Activated T-helper 2 cell treated with anti-CD3 and anti-CD28 coated beads, Interferon-gamma antibody, Interleukin-2, Interleukin-4, amounts not matched to agents 10 μg/mL and 5 μg/mL and 100 μg/mL, durations not matched to agents 14 hours and 24 hours and 36 hours (primary cell): ENCODE measurements at regions not wholly inside any gene's neighbourhood (a gene's known extent, or its start where the extent isn't known, plus 50 kb on each side); places are given as distances from the start of the nearest gene placed in this dataset.
"Not testable (repeated sequence)": the region's sequence is repeated elsewhere in the genome, so short reads cannot be mapped to it uniquely, and the experiment has no call there.

Source experiments
- DNase-seq: peaks from one replicate; pipeline ENCODE4 v3.0.0; 2021; ENCODE audit warnings: low spot score
- H3K27ac Mint-ChIP-seq: one replicate; pipeline ENCODE4 v1.8.0; 2021; ENCODE audit warnings: mixed read lengths
- H3K27me3 Mint-ChIP-seq: one replicate; pipeline ENCODE4 v1.8.0; 2021; ENCODE audit warnings: low read depth, mixed read lengths
- H3K36me3 Mint-ChIP-seq: one replicate; pipeline ENCODE4 v1.8.0; 2021; ENCODE audit warnings: low read depth, mixed read lengths
- H3K4me1 Mint-ChIP-seq: one replicate; pipeline ENCODE4 v1.8.0; 2021; ENCODE audit warnings: low read depth, mixed read lengths
- H3K4me3 Mint-ChIP-seq: one replicate; pipeline ENCODE4 v1.8.0; 2021; ENCODE audit warnings: low read depth, mild to moderate bottlenecking, moderate library complexity, mixed read lengths
- H3K9me3 Mint-ChIP-seq: one replicate; pipeline ENCODE4 v1.8.0; 2021; ENCODE audit warnings: mixed read lengths
- intact Hi-C: fragments of 100-400 bp; cut with micrococcal nuclease; formaldehyde crosslinking; loops from one replicate; pipeline ENCODE4 v1.15.1; 2023

DNA sequence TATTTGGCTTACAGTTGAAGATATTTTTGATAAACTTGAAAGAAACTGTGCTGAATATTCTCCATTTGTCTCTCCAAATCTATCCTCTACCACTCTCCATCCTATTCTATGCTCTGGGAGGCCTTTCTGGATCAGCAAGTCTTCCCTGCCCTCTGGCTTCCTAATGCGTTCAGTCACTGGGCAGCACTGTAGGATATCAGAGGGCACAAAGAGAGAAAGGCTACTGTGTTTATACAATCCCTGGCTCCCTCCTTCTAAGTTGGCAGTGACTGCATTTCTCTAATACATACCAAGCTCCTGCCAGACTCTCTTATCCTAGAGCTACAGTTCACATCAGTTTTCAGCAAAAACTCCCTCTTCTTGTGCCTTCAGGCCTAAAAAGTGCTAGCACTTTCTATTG lies 102.1 kb upstream of the FHIT start:
- Mint-ChIP-seq H3K36me3 (no peaks in the 10 kb centered on the region), H3K27ac (no peak overlapping the region), H3K4me3 (no peak overlapping the region), H3K9me3 (no peaks in the 10 kb centered on the region), H3K27me3 (peaks cover 3% of the 10 kb centered on the region), H3K4me1 (peaks cover 3% of the 10 kb centered on the region)
- DNase-seq, result no peak
- intact Hi-C loops, result no loop called here

GRCh38 chr3:61354604-61355003 lies 103.4 kb upstream of the FHIT start:
- Mint-ChIP-seq H3K4me1 (peaks cover 3% of the 10 kb centered on the region), H3K27me3 (peaks cover 3% of the 10 kb centered on the region), H3K27ac (no peak overlapping the region), H3K4me3 (no peak overlapping the region), H3K9me3 (no peaks in the 10 kb centered on the region), H3K36me3 (no peaks in the 10 kb centered on the region)
- intact Hi-C loops, result no loop called here
- no peak for DNase-seq

DNA sequence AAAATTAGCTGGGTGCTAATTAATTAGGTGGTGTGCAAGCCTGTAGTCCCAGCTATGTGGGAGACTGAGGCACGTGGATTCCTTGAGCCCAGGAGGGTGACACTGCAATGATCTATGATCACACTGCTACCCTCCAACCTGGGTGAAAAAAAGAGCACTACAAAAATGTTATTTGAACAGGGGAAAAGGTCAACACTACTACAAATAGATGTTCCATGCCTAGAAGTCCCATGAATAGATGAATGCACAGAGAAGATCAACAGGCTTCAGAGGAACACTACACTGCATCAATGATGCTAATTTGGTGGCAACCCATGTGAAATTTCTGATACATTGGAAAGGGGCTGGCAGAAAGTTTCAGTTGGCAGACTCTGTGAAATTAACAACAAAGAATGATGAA lies 105.4 kb upstream of the FHIT start:
- peaks cover 3% of the 10 kb centered on the region for H3K4me1 Mint-ChIP-seq
- no peaks in the 10 kb centered on the region for H3K36me3 Mint-ChIP-seq
- intact Hi-C loops, result no loop called here
- DNase-seq, result no peak
- no peak overlapping the region for H3K27ac Mint-ChIP-seq
- peaks cover 6% of the 10 kb centered on the region for H3K27me3 Mint-ChIP-seq
- no peak overlapping the region for H3K4me3 Mint-ChIP-seq
- no peaks in the 10 kb centered on the region for H3K9me3 Mint-ChIP-seq

DNA sequence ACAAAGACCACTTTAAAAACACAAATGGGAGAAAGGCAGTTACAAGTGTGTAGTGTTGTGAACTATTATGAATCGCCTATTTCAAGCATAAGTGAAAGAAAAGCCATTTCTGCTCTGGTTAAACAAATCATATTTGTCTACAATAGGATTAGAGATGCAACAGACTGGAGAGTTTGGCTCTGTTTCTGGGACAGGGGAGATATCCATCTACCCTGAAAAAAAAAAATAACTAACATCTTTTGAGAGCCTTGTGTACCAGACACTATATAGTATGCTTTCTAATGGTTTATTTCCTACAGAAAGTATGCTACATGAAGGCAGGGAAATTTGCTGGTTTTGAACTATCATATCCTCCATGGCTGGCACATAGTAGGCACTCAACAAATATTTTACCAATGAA lies 106.7 kb upstream of the FHIT start:
- Mint-ChIP-seq H3K4me1 (peaks cover 3% of the 10 kb centered on the region), H3K36me3 (no peaks in the 10 kb centered on the region), H3K27me3 (peaks cover 6% of the 10 kb centered on the region), H3K9me3 (no peaks in the 10 kb centered on the region), H3K27ac (no peak overlapping the region), H3K4me3 (no peak overlapping the region)
- intact Hi-C loops, result no loop called here
- no peak for DNase-seq

GRCh38 chr3:61358364-61358763 lies 107.1 kb upstream of the FHIT start:
- intact Hi-C loops, result no loop called here
- H3K27me3 Mint-ChIP-seq, result peaks cover 6% of the 10 kb centered on the region
- H3K4me3 Mint-ChIP-seq, result no peak overlapping the region

DNA sequence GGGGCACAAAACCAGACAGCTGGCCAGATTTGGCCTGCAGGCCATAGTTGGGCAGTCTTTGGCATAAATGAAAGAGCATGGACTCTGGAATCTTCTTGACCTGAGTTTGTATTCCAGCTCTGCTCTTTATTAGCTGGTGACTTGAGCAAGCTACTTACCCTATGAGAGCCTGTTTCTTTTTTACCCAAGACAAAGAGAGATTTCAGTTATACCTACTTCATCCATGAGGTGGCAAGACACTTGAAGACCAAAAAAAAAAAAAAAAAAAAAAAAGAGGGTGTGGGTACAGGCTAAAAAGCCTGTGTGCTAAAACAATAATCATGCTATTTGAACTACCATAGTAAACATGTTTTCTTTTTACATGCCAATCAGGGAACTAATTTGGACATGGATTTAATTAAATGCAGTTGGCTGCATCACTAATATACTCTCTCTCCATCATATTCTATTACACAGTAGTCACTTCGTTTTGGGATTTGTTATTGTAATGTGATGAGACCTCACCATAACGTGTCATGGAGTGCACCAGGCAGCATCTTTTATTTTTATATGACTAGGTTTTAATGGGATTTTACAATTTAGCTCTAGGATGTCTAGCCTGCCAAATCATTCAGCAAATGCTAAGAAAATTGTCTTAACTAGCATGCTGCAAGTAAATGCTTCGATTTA lies 109.2 kb upstream of the FHIT start:
- no peaks in the 10 kb centered on the region for H3K36me3 Mint-ChIP-seq
- H3K9me3 Mint-ChIP-seq, result peaks cover 4% of the 10 kb centered on the region

More at GRCh38 chr3:61358364-61358763, 107.1 kb upstream of the FHIT start:
- no peak for DNase-seq
- H3K4me1 Mint-ChIP-seq, result peaks cover 3% of the 10 kb centered on the region
- H3K36me3 Mint-ChIP-seq, result no peaks in the 10 kb centered on the region
- no peaks in the 10 kb centered on the region for H3K9me3 Mint-ChIP-seq
- no peak overlapping the region for H3K27ac Mint-ChIP-seq

GRCh38 chr3:61369678-61370077 lies 118.4 kb upstream of the FHIT start:
- Mint-ChIP-seq H3K9me3 (no peaks in the 10 kb centered on the region), H3K36me3 (no peaks in the 10 kb centered on the region), H3K4me1 (no peaks in the 10 kb centered on the region), H3K27me3 (peaks cover 6% of the 10 kb centered on the region), H3K27ac (no peak overlapping the region), H3K4me3 (no peak overlapping the region)
- intact Hi-C loops, result no loop called here
- DNase-seq, result no peak

More for the DNA sequence above, 109.2 kb upstream of the FHIT start:
- Mint-ChIP-seq H3K4me3 (no peak overlapping the region), H3K27ac (no peak overlapping the region), H3K27me3 (peaks cover 7% of the 10 kb centered on the region), H3K4me1 (no peaks in the 10 kb centered on the region)
- intact Hi-C loops, result no loop called here
- no peak for DNase-seq

DNA sequence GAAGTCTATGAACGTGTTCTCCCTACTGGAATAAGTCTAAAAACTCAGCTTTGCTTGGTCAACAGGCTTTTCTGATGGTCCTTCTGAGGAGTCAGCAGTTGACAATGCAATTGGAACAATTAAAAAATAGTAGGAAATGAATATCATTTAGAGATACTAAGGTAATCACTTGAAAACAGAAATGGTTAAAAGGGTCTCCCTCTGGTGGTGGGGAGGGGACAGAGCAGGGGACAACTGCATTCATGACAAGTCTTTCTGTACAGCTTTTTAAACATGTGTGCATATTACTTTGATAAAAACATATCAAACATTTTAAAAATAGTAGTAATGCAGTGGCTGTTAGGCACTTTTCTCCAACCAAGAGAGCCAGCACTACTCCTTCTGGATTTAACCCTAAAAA lies 119.9 kb upstream of the FHIT start:
- intact Hi-C loops, result no loop called here
- DNase-seq, result no peak
- no peaks in the 10 kb centered on the region for H3K4me1 Mint-ChIP-seq
- no peak overlapping the region for H3K27ac Mint-ChIP-seq
- no peaks in the 10 kb centered on the region for H3K9me3 Mint-ChIP-seq
- H3K4me3 Mint-ChIP-seq, result no peak overlapping the region
- H3K36me3 Mint-ChIP-seq, result no peaks in the 10 kb centered on the region
- peaks cover 6% of the 10 kb centered on the region for H3K27me3 Mint-ChIP-seq

GRCh38 chr3:61372723-61373122 lies 121.5 kb upstream of the FHIT start:
- Mint-ChIP-seq H3K27ac (no peak overlapping the region), H3K9me3 (no peaks in the 10 kb centered on the region), H3K36me3 (no peaks in the 10 kb centered on the region), H3K27me3 (peaks cover 6% of the 10 kb centered on the region), H3K4me1 (no peaks in the 10 kb centered on the region), H3K4me3 (no peak overlapping the region)
- intact Hi-C loops, result no loop called here
- DNase-seq, result no peak

GRCh38 chr3:61378311-61378710 lies 127.1 kb upstream of the FHIT start:
- intact Hi-C loops, result no loop called here
- H3K4me1 Mint-ChIP-seq, result peaks cover 3% of the 10 kb centered on the region
- H3K27me3 Mint-ChIP-seq, result peaks cover 10% of the 10 kb centered on the region
- H3K9me3 Mint-ChIP-seq, result no peaks in the 10 kb centered on the region
- H3K36me3 Mint-ChIP-seq, result no peaks in the 10 kb centered on the region
- no peak overlapping the region for H3K27ac Mint-ChIP-seq
- DNase-seq, result no peak
- H3K4me3 Mint-ChIP-seq, result no peak overlapping the region

DNA sequence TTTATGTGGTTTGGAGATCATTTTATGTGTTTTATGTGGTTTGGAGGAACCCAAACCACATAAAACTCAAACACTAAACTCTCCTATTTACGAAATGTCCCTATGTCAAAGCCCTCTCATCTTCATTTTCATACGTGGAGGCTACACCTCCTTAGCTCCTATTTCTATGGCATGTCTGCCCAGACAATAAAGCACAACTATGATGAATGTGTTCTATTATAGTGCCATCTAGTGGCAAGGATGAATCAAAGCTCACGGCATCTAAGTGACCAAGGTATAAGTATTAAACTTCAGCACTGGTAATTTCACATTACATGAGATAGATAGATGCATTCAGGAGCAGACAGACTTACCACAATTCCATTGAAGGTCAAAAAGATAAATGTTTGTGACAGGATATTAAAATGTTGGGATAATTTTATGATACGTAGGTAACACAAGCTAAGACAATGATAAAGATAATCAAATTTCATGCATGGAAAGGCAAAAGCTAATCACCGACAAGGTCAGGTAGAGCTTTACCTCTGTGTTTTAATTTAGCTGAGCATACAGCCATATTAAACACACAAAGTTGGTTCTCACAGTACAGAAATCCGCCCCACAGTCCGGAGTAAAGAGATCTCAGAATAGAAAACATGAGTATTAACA lies 130.6 kb upstream of the FHIT start:
- Mint-ChIP-seq H3K9me3 (peaks cover 3% of the 10 kb centered on the region), H3K27ac (no peak overlapping the region), H3K4me1 (peaks cover 3% of the 10 kb centered on the region), H3K36me3 (no peaks in the 10 kb centered on the region), H3K27me3 (peaks cover 20% of the 10 kb centered on the region), H3K4me3 (no peak overlapping the region)
- intact Hi-C loops, result loop anchor here (5.0 to 10.0 kb wide), 2 partner anchors 1187 to 1805 kb away; no protein-coding TSS in a partner anchor
- DNase-seq, result no peak

GRCh38 chr3:61387817-61388216 lies 136.6 kb upstream of the FHIT start:
- intact Hi-C loops, result loop anchor here (10.0 kb wide), 1 partner anchor 1193 kb away; no protein-coding TSS in a partner anchor
- DNase-seq, result no peak
- no peaks in the 10 kb centered on the region for H3K36me3 Mint-ChIP-seq
- H3K4me1 Mint-ChIP-seq, result no peaks in the 10 kb centered on the region
- no peak overlapping the region for H3K4me3 Mint-ChIP-seq
- H3K9me3 Mint-ChIP-seq, result peaks cover 12% of the 10 kb centered on the region
- H3K27me3 Mint-ChIP-seq, result peaks cover 11% of the 10 kb centered on the region
- H3K27ac Mint-ChIP-seq, result no peak overlapping the region

DNA sequence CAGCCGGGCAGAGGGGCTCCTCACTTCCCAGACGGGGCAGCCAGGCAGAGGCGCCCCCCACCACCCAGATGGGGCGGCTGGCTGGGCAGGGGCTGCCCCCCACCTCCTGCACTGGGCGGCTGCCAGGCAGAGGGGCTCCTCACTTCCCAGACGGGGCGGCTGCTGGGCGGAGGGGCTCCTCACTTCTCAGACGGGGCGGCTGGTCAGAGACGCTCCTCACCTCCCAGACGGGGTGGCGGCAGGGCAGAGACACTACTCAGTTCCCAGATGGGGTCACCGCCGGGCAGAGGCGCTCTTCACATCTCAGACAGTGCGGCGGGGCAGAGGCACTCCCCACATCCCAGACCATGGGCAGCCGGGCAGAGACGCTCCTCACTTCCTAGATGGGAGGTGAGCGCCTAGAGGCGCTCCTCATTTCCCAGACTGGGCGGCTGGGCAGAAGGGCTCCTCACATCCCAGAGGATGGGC lies 142.3 kb upstream of the FHIT start:
- H3K27me3 Mint-ChIP-seq, H3K4me3 Mint-ChIP-seq, intact Hi-C loops, DNase-seq, H3K36me3 Mint-ChIP-seq, H3K27ac Mint-ChIP-seq, H3K4me1 Mint-ChIP-seq: not testable (repeated sequence)
- H3K9me3 Mint-ChIP-seq, result peaks cover 20% of the 10 kb centered on the region
